ENCODE measurements at regions not wholly inside any gene's neighbourhood (a gene's known extent, or its start where the extent isn't known, plus 50 kb on each side); places are given as distances from the start of the nearest gene placed in this dataset.

DNA sequence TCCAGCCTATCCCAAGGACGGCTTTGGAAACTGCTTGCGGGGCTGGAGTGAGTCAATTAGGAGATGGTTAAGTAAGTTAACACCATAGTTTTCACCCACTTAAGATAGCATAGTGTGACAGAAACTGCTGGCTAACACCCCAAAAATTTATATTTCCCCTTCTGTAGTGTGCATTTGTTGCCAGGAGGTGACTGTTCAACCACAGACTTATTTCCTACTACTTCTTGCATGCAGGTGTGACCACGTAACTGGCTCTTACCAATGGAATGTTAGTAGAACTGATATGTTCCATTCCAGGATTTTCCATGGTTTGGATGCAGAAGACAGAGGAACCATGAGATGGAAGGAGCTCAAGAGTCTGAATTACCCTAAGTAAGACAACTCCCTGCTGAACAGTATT lies 52.9 kb upstream of the SLC35F4 start:
- H2AFZ ChIP-seq (ENCODE audit: low read length): no peak overlapping the region
- no peaks in the 10 kb centered on the region for H4K20me1 ChIP-seq (ENCODE audit: insufficient read depth, low read length)
- H3K36me3 ChIP-seq (ENCODE audit: insufficient read depth, low read length): no peaks in the 10 kb centered on the region
- no peak overlapping the region for H3K4me2 ChIP-seq (ENCODE audit: low read length)
- H3K9me2 ChIP-seq (ENCODE audit: insufficient read depth, low read length): no peaks in the 10 kb centered on the region
- no peaks in the 10 kb centered on the region for H3K9me3 ChIP-seq (ENCODE audit: low read length)
- intact Hi-C loops (cut with micrococcal nuclease; ENCODE audit: unreplicated experiment): no loop called here
- BruUV-seq (replicated peaks): no TSS peak
- no peaks in the 10 kb centered on the region for H3K4me1 ChIP-seq (ENCODE audit: insufficient read depth, low read length, poor library complexity, severe bottlenecking)
- no peaks in the 10 kb centered on the region for H3K79me2 ChIP-seq (ENCODE audit: insufficient read depth, low read depth, low read length)
- no peak overlapping the region for H3K4me3 ChIP-seq (ENCODE audit: low read depth, low read length, poor library complexity, severe bottlenecking)
- TF ChIP-seq EZH2phosphoT487 (IDR thresholded peaks at IDR 0.05; ENCODE audit: borderline replicate concordance, low read depth, low read length) (no peak), CTCF (conservative IDR thresholded peaks at IDR 0.05; ENCODE audit: low read length) (no peak)
- no peak for DNase-seq (ENCODE audit: low spot score)
- no peak overlapping the region for H3K27ac ChIP-seq (ENCODE audit: low read depth, low read length, poor library complexity, severe bottlenecking)
- ChIA-PET POLR2A (no interaction called here), CTCF (ENCODE audit: unreplicated experiment) (no interaction called here)
